ENCODE measurements at regions not wholly inside any gene's neighbourhood (a gene's known extent, or its start where the extent isn't known, plus 50 kb on each side); places are given as distances from the start of the nearest gene placed in this dataset.
"Not testable (repeated sequence)": the region's sequence is repeated elsewhere in the genome, so short reads cannot be mapped to it uniquely, and the experiment has no call there.

- no peak for DNase-seq (ENCODE audit: missing footprints)
- intact Hi-C loops (cut with DNase I) = no loop called here
- ATAC-seq = no peak
Measured at GRCh38 chr21:38610623-38611251, 112.5 kb upstream of the ERG start.

DNA sequence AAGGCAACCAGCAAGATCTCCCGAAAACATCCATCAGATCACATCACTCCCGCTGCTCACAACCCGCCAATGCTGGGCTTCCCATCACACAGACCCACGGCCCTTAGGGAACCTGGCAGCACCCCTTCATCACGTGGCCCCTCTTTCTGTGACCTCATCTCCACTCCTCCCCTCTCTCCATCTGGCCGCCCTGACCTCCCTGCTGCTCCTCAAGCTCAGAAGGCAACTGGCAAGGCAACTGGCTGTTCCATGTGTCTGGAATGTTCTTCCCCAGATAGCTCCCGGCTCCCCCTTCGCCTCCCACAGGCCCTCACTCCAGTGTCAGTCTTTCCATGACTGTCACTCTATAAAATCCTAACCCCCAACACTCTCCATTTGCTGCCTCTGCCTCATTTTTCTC, 113.0 kb upstream of the ERG start:
- ATAC-seq (no peak), DNase-seq (ENCODE audit: missing footprints) (no peak)
- intact Hi-C loops (cut with DNase I) = no loop called here

- intact Hi-C loops (cut with DNase I) = no loop called here
- DNase-seq (ENCODE audit: missing footprints) (no peak), ATAC-seq (no peak)
Measured at GRCh38 chr21:38613686-38614085, 115.4 kb upstream of the ERG start.

DNA sequence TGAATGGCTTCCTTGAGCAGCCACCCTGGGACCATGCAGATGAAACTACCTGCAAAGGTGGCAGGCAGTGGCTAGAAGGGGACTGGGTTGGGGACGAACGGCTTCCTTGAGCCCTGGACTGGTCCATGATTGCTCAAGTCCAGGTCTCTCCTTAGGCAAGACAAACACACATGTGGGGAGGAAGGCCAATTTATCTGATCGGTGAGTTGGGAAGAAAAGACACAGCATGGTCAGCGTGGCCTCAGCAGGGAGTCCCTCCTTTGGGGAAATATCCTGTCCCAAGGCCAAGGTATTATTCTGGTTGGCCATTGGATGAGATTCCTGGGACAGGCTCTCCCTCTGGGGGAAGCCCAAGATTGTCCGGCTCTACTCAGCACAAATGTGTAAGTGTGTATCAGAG, 116.3 kb upstream of the ERG start:
- intact Hi-C loops (cut with DNase I) = no loop called here
- DNase-seq (ENCODE audit: missing footprints) (no peak), ATAC-seq (no peak)

DNA sequence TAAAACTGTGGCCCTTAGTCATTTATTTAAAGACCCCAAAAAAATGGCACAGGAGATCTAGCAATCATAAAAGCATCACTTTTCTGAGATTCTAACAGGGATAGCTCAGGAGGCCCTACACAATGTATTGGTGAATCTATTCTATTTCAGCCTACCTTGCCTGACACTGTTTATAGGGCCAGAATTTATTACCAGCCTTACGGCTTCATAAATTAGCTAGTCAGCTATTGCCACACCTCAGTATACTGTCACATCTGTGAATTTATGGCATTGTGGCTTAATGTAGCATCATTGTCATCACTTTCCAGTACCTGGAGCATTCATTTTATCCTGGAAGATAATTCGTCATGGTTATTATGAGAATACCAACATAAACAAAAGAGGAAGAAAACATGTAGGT, 121.2 kb upstream of the ERG start:
- ATAC-seq = no peak
- intact Hi-C loops (cut with DNase I) = no loop called here
- no peak for DNase-seq (ENCODE audit: missing footprints)

DNA sequence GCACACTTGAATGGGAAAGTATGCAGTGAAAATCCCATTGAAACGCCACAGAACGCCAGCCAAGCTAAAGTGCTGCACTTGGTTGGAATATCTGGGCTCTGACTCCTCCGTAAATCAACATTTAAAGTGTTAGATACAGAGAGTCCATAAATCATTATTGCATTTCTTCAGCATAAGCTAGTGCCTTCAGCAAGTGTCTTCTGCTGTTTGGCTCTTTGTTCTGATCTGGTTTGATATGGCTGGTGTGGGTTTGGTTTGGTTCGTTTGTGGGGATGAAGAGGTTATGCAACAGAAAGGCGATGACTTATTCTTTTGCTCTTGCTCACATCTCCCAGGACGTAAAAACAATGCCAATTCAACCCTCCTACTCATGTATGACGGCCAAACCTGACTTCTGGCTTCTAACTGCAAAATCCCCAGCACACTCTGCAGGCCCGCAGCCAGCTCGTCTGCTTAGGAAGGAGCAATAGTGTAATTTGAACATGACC, 121.8 kb upstream of the ERG start:
- DNase-seq (ENCODE audit: missing footprints) (peak; percentile 87), ATAC-seq (peak; percentile 87)
- intact Hi-C loops (cut with DNase I) = no loop called here

DNA sequence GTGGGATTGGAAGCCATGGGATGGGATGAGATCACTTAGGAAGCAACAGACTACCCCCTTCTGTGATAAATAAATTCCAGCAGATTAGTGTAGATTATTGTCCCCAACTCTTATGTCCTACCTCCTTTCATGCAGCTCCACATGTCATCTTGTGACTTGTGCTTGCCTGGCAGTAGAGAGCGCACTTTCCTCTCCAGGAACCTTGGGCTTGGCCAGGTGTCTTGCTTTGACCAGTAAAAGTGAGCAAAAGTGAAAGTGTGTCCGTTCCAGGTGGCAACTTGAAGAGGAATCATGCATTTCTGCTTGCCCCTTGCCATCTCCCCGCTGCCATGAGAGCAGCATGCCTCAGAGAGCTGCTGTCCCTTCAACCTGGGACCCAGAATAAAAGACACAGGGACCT, 122.9 kb upstream of the ERG start:
- ATAC-seq = no peak
- intact Hi-C loops (cut with DNase I) = no loop called here

GRCh38 chr21:38622081-38622826, 124.0 kb upstream of the ERG start:
- DNase-seq (ENCODE audit: missing footprints) (no peak), ATAC-seq (no peak)
- intact Hi-C loops (cut with DNase I) = no loop called here

More for the DNA sequence above, 122.9 kb upstream of the ERG start:
- no peak for DNase-seq (ENCODE audit: missing footprints)

- DNase-seq (ENCODE audit: missing footprints) (no peak), ATAC-seq (no peak)
- intact Hi-C loops (cut with DNase I) = no loop called here
Measured at GRCh38 chr21:38622827-38623209, 124.5 kb upstream of the ERG start.

GRCh38 chr21:38623552-38623951, 125.3 kb upstream of the ERG start:
- intact Hi-C loops (cut with DNase I) = no loop called here
- DNase-seq (ENCODE audit: missing footprints) = no peak
- no peak for ATAC-seq

DNA sequence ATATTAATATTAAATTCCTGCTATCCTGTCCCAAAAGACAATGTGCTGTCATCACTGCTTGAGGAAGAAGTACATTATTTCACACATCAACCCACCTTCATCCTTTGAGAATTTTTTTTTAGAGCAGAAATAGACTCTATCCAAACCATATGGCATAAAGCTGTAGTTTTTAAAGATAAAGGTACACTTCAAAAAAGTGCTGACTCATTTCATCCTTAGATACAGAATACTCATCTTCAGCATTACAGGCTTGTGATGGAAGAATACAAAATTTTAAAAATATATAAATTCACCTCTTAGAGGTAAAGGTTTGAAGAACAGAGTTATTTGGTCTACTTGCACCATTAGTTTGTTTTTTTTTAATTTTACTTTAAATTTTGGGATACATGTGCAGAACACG, 126.7 kb upstream of the ERG start:
- no peak for DNase-seq (ENCODE audit: missing footprints)
- ATAC-seq = no peak
- intact Hi-C loops (cut with DNase I) = no loop called here

DNA sequence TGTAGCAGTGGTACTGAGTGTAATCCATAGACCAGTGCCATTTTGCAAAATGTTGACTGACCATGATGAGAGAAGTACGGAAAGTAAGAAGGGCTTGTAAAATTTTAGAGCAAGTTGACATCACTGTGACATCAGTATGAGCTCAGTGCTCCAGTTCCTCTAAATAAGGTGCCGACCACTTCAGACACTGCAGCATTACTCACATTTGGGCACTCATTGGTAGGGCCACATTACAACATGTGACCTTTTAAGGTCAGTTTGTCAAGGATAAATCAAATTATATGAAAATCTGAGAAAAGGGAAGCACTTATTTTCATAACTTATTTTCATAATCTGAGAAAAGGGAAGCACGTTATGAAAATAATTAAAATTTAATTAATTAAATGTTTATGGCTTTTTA, 128.0 kb upstream of the ERG start:
- intact Hi-C loops (cut with DNase I) = no loop called here
- ATAC-seq (no peak), DNase-seq (ENCODE audit: missing footprints) (no peak)

DNA sequence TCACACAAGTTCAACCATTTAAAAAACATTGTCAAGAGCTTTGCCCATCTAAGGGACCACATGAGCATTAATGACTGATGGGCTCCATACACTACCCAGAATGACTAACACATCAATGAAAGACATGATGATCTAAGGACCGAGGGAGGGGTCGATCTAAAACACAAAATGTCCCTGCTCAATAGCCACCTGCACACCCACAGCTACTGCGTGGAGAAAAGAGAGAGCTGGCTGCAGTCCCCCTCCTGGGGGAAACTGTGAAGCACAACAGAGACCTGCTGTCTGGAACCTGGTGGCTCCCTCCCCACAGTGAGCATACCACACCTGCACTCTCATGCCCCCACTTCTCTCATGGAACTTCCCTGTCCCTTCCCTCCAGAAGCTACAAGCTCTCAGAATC, 130.1 kb upstream of the ERG start:
- no peak for DNase-seq (ENCODE audit: missing footprints)
- intact Hi-C loops (cut with DNase I) = no loop called here
- no peak for ATAC-seq

DNA sequence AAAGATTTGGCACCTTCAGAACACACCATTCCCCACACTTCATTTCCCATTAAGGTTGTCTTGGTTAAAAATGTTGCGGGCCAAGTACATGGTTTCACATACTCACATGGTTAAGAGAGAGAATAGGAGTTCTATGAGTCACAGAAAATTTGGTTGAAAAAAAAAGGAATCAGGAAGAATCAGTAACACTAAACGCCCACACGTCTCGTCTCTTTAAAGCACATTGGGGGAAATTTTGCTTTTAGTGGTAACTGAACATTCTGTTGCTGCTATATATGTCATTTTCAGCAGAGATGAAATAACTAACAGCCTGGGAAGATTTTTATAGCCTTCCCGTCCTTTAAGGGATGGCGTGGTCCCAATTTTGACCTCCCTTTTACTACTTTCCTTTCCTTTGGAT, 132.9 kb upstream of the ERG start:
- ATAC-seq (no peak), DNase-seq (ENCODE audit: missing footprints) (no peak)
- intact Hi-C loops (cut with DNase I) = no loop called here

DNA sequence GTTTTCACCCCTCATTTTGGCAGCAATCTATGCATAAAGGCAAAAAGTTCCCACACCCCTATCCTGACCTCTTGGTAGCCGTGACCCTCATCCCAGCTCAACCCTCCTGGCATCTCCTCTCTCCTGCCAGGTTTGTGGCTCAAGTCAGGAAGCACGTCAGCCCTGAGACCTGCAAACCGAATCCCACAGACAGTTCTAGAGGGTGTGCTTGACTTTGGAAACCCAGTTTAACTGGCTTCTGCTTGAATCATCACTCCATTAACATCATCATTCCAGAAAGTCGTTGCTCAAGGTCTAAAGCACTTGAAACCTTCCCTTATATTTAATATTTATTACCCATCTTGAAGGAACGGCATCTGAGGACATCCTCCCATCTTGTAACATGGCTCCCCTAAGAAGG, 133.4 kb upstream of the ERG start:
- intact Hi-C loops (cut with DNase I) = no loop called here
- DNase-seq (ENCODE audit: missing footprints) (no peak), ATAC-seq (no peak)

GRCh38 chr21:38637161-38637560, 138.9 kb upstream of the ERG start:
- DNase-seq (ENCODE audit: missing footprints) (no peak), ATAC-seq (no peak)
- intact Hi-C loops (cut with DNase I) = no loop called here

DNA sequence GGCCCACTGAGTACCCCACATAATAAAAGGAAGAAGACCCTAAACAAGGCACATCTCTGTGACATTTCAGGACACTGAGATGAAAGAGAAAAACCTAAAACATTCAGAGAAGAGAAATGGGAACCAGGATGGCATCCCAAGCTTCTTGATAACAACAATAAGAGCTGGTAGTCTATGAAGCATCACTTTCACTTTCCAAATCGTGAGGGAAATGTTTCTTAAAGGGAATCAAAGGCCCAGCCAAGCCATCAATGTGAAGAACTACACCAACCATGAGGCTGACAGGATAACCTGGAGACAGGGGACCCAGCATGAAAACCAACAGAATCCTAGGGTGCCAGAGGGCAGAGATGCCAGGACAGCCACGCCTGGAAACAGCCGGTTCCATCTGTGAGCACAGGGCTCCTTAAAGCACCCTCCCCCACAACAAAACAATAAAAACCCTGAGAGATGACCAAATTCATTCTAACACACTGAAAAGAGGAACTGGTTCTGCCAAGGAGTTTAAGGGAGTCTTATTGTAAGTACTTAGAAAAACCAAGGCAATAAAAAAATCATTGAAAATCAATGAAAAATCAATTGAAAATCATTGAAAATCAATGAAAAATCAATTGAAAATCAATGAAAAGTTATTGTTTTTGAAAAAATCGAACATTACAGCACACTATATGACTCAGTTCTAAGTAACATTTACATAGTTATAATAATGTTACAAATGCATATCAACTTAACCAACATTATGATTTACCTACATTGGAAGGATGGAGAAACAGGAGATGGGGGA, 141.5 kb upstream of the ERG start:
- DNase-seq (ENCODE audit: missing footprints) = no peak
- intact Hi-C loops (cut with DNase I) = no loop called here
- ATAC-seq = no peak

DNA sequence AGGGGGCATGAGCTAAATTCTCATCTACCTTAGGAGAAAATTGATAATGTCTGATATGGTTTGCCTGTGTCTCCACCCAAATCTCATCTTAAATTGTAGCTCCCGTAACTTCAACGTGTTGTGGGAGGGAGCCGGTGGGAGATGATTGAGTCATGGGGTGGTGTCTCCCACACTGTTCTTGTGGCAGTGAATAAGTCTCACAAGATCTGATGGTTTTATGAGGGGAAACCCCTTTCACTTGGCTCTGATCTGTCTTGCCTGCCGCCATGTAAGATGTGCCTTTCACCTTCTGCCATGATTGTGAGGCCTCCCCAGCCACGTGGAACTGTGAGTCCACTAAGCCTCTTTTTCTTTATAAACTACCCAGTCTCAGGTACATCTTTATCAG, 142.1 kb upstream of the ERG start:
- ATAC-seq; intact Hi-C loops (cut with DNase I); DNase-seq (ENCODE audit: missing footprints): not testable (repeated sequence)

DNA sequence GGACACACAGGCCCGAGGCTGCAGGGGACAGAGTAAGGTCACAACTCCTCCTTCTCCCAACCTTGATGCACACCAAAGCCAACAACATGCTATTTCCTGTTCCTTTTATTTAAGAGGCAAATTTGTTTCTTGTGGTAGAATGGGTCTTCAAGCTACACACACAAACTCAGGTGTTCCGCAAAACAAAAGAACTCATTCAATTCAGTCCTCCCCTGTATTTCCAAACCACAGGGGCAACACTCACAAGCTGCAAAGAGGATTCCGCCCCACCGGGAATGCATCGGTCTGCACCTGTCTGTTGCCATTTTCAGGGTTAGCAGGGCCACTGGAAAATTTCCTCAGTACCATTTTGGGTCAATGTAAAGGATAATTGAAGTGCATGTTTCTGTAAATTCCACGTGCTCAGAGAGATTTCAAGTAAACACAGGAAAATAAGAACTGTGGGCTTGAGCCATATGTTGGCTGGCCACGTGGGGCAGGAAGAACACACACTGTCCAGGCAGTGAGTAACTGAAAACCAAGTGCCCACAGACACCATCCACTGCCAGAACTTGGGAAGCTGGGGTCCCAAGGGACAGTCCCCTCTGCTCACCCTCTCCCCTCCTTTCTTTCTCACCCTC, 145.2 kb upstream of the ERG start:
- DNase-seq (ENCODE audit: missing footprints) (no peak), ATAC-seq (no peak)
- intact Hi-C loops (cut with DNase I) = no loop called here

DNA sequence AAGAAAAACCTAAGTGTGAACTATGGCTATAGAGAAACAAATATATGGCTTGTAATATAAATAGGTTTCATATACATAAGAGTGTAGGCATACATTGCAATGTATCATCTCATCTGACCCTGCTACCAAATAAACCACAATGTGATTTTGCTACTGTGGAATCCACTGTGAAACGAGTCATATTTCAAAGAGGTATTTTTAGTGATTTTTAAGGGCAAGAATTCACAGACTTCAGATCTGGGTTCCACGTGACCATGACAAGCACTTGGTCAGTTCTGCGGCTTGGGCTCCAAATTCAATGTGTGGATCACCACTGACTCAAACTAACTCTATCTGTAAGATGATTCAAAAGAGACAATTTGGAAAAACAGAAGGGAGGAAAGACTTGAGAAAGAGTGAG, 147.0 kb upstream of the ERG start:
- intact Hi-C loops (cut with DNase I) = no loop called here
- DNase-seq (ENCODE audit: missing footprints) (no peak), ATAC-seq (no peak)

Measured in Right ventricle myocardium inferior (tissue), 1 donor.